Stimulated activated CD4-positive, alpha-beta T cell treated with anti-CD3 and anti-CD28 coated beads, Interleukin-1b, Interleukin-23, amount 100 ng/mL, for 48 hours (primary cell): ENCODE measurements at regions not wholly inside any gene's neighbourhood (a gene's known extent, or its start where the extent isn't known, plus 50 kb on each side); places are given as distances from the start of the nearest gene placed in this dataset.
"Not testable (repeated sequence)": the region's sequence is repeated elsewhere in the genome, so short reads cannot be mapped to it uniquely, and the experiment has no call there.

ENCODE experiments used
- DNase-seq: peaks from one replicate; pipeline ENCODE4 v3.0.0-alpha.2; 2020

- DNase-seq: no peak
Measured at GRCh38 chr2:121151311-121152109, 133.5 kb downstream of the TFCP2L1 start.

GRCh38 chr2:121152861-121153260 is 132.1 kb downstream of the TFCP2L1 start:
- no peak for DNase-seq

DNA sequence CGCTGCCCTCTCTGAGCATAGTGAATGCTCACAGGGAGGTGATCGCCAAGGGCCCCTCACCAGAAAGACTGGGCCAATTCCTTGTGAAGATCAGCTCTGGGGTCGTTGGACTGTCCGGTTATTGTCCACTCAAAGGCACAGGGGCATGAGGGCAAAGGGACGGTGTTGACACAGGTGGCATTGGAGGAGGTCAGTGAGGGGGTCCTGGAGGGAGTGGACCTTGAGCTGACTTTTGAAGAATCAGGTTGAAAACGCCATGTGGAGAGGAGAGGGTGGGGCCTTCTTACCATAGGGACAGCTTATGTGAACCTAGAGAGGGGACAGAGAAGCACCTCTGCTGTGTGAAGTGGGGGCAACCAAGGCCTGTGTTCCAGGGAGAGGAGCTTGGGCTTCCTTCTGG is 131.5 kb downstream of the TFCP2L1 start:
- DNase-seq: no peak

GRCh38 chr2:121155502-121156056 is 129.4 kb downstream of the TFCP2L1 start:
- DNase-seq: no peak

- not testable (repeated sequence) for DNase-seq
Measured at GRCh38 chr2:121157481-121157880, 127.5 kb downstream of the TFCP2L1 start.

GRCh38 chr2:121159291-121160071 is 125.5 kb downstream of the TFCP2L1 start:
- DNase-seq: no peak

GRCh38 chr2:121160366-121160765 is 124.6 kb downstream of the TFCP2L1 start:
- no peak for DNase-seq

DNA sequence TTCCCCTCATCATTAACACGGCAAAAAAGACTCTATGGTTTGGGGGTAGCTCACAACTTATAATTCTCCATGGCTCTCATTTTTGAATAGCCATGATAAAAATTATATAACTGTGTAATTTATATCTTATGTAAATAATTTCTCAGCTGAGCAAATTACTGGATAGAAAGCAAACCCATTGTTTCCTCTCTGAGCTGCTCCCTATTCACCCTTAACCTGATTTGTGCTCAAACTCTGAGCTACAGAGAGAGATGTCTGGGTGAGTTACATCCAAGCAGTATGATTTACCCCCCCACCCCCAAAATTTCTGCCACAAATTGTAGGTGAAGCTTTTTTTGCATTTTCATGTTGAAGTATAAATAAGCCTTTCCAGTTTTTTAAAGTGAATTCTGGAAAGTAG is 123.7 kb downstream of the TFCP2L1 start:
- no peak for DNase-seq

DNA sequence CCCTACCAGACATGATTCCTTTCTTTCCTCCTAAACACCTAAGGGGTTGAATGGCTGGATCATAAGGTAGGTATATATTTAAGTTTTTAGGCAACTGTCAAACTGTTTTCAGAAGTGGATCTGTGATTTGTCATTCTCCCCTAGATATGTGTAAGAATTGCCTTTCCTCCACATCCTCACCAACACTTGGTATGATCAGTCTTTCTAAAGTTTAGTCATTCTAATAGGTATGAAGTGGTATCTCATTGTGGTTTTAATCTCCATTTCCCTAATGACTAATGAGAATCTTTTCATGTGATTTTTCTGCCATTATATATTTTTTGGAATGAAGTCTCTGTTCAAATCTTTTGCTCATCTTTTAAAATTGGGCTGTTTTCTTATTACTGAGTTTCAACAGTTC is 122.1 kb downstream of the TFCP2L1 start:
- no peak for DNase-seq

GRCh38 chr2:121164042-121164441 is 121.0 kb downstream of the TFCP2L1 start:
- no peak for DNase-seq

- no peak for DNase-seq
Measured at GRCh38 chr2:121165038-121165542, 119.9 kb downstream of the TFCP2L1 start.
